ENCODE measurements at regions not wholly inside any gene's neighbourhood (a gene's known extent, or its start where the extent isn't known, plus 50 kb on each side); places are given as distances from the start of the nearest gene placed in this dataset.

- Histone ChIP-seq H3K9ac (ENCODE audit: low read depth, low read length) (no peak overlapping the region), H3K4me3 (ENCODE audit: low read length) (no peak overlapping the region), H3K9me3 (replicated peaks; ENCODE audit: low read length) (no peaks in the 10 kb centered on the region), H3K36me3 (ENCODE audit: insufficient read depth, low read length) (no peaks in the 10 kb centered on the region), H3K27me3 (ENCODE audit: control insufficient read depth, insufficient read depth, low read length) (no peaks in the 10 kb centered on the region), H3K4me2 (ENCODE audit: low read length) (no peak overlapping the region), H3K4me1 (ENCODE audit: control insufficient read depth, insufficient read depth, low read length) (no peaks in the 10 kb centered on the region)
Observed at GRCh38 chr1:208329300-208329699, 85.1 kb upstream of the PLXNA2 start.

- Histone ChIP-seq H3K9ac (ENCODE audit: low read depth, low read length) (no peak overlapping the region), H3K36me3 (ENCODE audit: insufficient read depth, low read length) (no peaks in the 10 kb centered on the region), H3K4me1 (ENCODE audit: control insufficient read depth, insufficient read depth, low read length) (no peaks in the 10 kb centered on the region), H3K4me2 (ENCODE audit: low read length) (no peak overlapping the region), H3K9me3 (replicated peaks; ENCODE audit: low read length) (no peaks in the 10 kb centered on the region), H3K27me3 (ENCODE audit: control insufficient read depth, insufficient read depth, low read length) (peaks cover 4% of the 10 kb centered on the region), H3K4me3 (ENCODE audit: low read length) (no peak overlapping the region)
Observed at GRCh38 chr1:208332036-208332773, 88.0 kb upstream of the PLXNA2 start.

- Histone ChIP-seq H3K4me1 (ENCODE audit: control insufficient read depth, insufficient read depth, low read length) (no peaks in the 10 kb centered on the region), H3K4me2 (ENCODE audit: low read length) (no peak overlapping the region), H3K27me3 (ENCODE audit: control insufficient read depth, insufficient read depth, low read length) (peaks cover 4% of the 10 kb centered on the region), H3K4me3 (ENCODE audit: low read length) (no peak overlapping the region), H3K36me3 (ENCODE audit: insufficient read depth, low read length) (no peaks in the 10 kb centered on the region), H3K9ac (ENCODE audit: low read depth, low read length) (no peak overlapping the region), H3K9me3 (replicated peaks; ENCODE audit: low read length) (no peaks in the 10 kb centered on the region)
Observed at GRCh38 chr1:208332774-208333126, 88.6 kb upstream of the PLXNA2 start.

- Histone ChIP-seq H3K36me3 (ENCODE audit: insufficient read depth, low read length) (no peaks in the 10 kb centered on the region), H3K4me1 (ENCODE audit: control insufficient read depth, insufficient read depth, low read length) (no peaks in the 10 kb centered on the region), H3K27me3 (ENCODE audit: control insufficient read depth, insufficient read depth, low read length) (peaks cover 4% of the 10 kb centered on the region), H3K4me2 (ENCODE audit: low read length) (no peak overlapping the region), H3K9ac (ENCODE audit: low read depth, low read length) (no peak overlapping the region), H3K9me3 (replicated peaks; ENCODE audit: low read length) (no peaks in the 10 kb centered on the region), H3K4me3 (ENCODE audit: low read length) (no peak overlapping the region)
Observed at GRCh38 chr1:208333676-208334075, 89.5 kb upstream of the PLXNA2 start.

- Histone ChIP-seq H3K9ac (ENCODE audit: low read depth, low read length) (no peak overlapping the region), H3K4me1 (ENCODE audit: control insufficient read depth, insufficient read depth, low read length) (no peaks in the 10 kb centered on the region), H3K4me3 (ENCODE audit: low read length) (no peak overlapping the region), H3K27me3 (ENCODE audit: control insufficient read depth, insufficient read depth, low read length) (peaks cover 10% of the 10 kb centered on the region), H3K4me2 (ENCODE audit: low read length) (no peak overlapping the region), H3K36me3 (ENCODE audit: insufficient read depth, low read length) (no peaks in the 10 kb centered on the region), H3K9me3 (replicated peaks; ENCODE audit: low read length) (no peaks in the 10 kb centered on the region)
Observed at GRCh38 chr1:208335371-208336136, 91.4 kb upstream of the PLXNA2 start.

- H3K4me2 ChIP-seq (ENCODE audit: low read length) = no peak overlapping the region
- H3K36me3 ChIP-seq (ENCODE audit: insufficient read depth, low read length) = no peaks in the 10 kb centered on the region
Observed at GRCh38 chr1:208336137-208336518, 91.9 kb upstream of the PLXNA2 start.

GRCh38 chr1:208339911-208340310, 95.7 kb upstream of the PLXNA2 start:
- no peaks in the 10 kb centered on the region for H3K36me3 ChIP-seq (ENCODE audit: insufficient read depth, low read length)
- H3K27me3 ChIP-seq (ENCODE audit: control insufficient read depth, insufficient read depth, low read length) = peaks cover 26% of the 10 kb centered on the region
- no peaks in the 10 kb centered on the region for H3K9me3 ChIP-seq (replicated peaks; ENCODE audit: low read length)
- H3K4me1 ChIP-seq (ENCODE audit: control insufficient read depth, insufficient read depth, low read length) = no peaks in the 10 kb centered on the region
- no peak overlapping the region for H3K4me3 ChIP-seq (ENCODE audit: low read length)
- H3K4me2 ChIP-seq (ENCODE audit: low read length) = no peak overlapping the region
- no peak overlapping the region for H3K9ac ChIP-seq (ENCODE audit: low read depth, low read length)

More at GRCh38 chr1:208336137-208336518, 91.9 kb upstream of the PLXNA2 start:
- Histone ChIP-seq H3K4me3 (ENCODE audit: low read length) (no peak overlapping the region), H3K4me1 (ENCODE audit: control insufficient read depth, insufficient read depth, low read length) (no peaks in the 10 kb centered on the region), H3K27me3 (ENCODE audit: control insufficient read depth, insufficient read depth, low read length) (peaks cover 10% of the 10 kb centered on the region), H3K9me3 (replicated peaks; ENCODE audit: low read length) (no peaks in the 10 kb centered on the region), H3K9ac (ENCODE audit: low read depth, low read length) (no peak overlapping the region)

- Histone ChIP-seq H3K27me3 (ENCODE audit: control insufficient read depth, insufficient read depth, low read length) (peaks cover 32% of the 10 kb centered on the region), H3K4me3 (ENCODE audit: low read length) (no peak overlapping the region), H3K4me2 (ENCODE audit: low read length) (no peak overlapping the region), H3K9me3 (replicated peaks; ENCODE audit: low read length) (no peaks in the 10 kb centered on the region), H3K9ac (ENCODE audit: low read depth, low read length) (no peak overlapping the region), H3K36me3 (ENCODE audit: insufficient read depth, low read length) (no peaks in the 10 kb centered on the region), H3K4me1 (ENCODE audit: control insufficient read depth, insufficient read depth, low read length) (no peaks in the 10 kb centered on the region)
Observed at GRCh38 chr1:208343226-208343625, 99.0 kb upstream of the PLXNA2 start.

- H3K9ac ChIP-seq (ENCODE audit: low read depth, low read length) = no peak overlapping the region
- no peak overlapping the region for H3K4me2 ChIP-seq (ENCODE audit: low read length)
- H3K9me3 ChIP-seq (replicated peaks; ENCODE audit: low read length) = no peaks in the 10 kb centered on the region
- no peaks in the 10 kb centered on the region for H3K36me3 ChIP-seq (ENCODE audit: insufficient read depth, low read length)
- H3K4me3 ChIP-seq (ENCODE audit: low read length) = no peak overlapping the region
- peaks cover 32% of the 10 kb centered on the region for H3K27me3 ChIP-seq (ENCODE audit: control insufficient read depth, insufficient read depth, low read length)
- no peaks in the 10 kb centered on the region for H3K4me1 ChIP-seq (ENCODE audit: control insufficient read depth, insufficient read depth, low read length)
Observed at GRCh38 chr1:208344202-208344857, 100.1 kb upstream of the PLXNA2 start.

- Histone ChIP-seq H3K9ac (ENCODE audit: low read depth, low read length) (no peak overlapping the region), H3K9me3 (replicated peaks; ENCODE audit: low read length) (no peaks in the 10 kb centered on the region), H3K4me3 (ENCODE audit: low read length) (no peak overlapping the region), H3K4me1 (ENCODE audit: control insufficient read depth, insufficient read depth, low read length) (no peaks in the 10 kb centered on the region), H3K4me2 (ENCODE audit: low read length) (no peak overlapping the region), H3K36me3 (ENCODE audit: insufficient read depth, low read length) (no peaks in the 10 kb centered on the region), H3K27me3 (ENCODE audit: control insufficient read depth, insufficient read depth, low read length) (peaks cover 25% of the 10 kb centered on the region)
Observed at GRCh38 chr1:208347191-208347590, 103.0 kb upstream of the PLXNA2 start.

GRCh38 chr1:208349694-208350330, 105.6 kb upstream of the PLXNA2 start:
- H3K36me3 ChIP-seq (ENCODE audit: insufficient read depth, low read length) = no peaks in the 10 kb centered on the region
- H3K9ac ChIP-seq (ENCODE audit: low read depth, low read length) = no peak overlapping the region
- H3K4me1 ChIP-seq (ENCODE audit: control insufficient read depth, insufficient read depth, low read length) = no peaks in the 10 kb centered on the region
- H3K27me3 ChIP-seq (ENCODE audit: control insufficient read depth, insufficient read depth, low read length) = peaks cover 11% of the 10 kb centered on the region
- H3K4me2 ChIP-seq (ENCODE audit: low read length) = no peak overlapping the region
- no peak overlapping the region for H3K4me3 ChIP-seq (ENCODE audit: low read length)
- H3K9me3 ChIP-seq (replicated peaks; ENCODE audit: low read length) = no peaks in the 10 kb centered on the region
